GM12874 (cell line): ENCODE measurements at regions not wholly inside any gene's neighbourhood (a gene's known extent, or its start where the extent isn't known, plus 50 kb on each side); places are given as distances from the start of the nearest gene placed in this dataset.

Experiments
- CTCF ChIP-seq: IDR thresholded peaks from 2 replicates; pipeline ENCODE4 v1.5.1; 2011; ENCODE audit warnings: low read depth, mild to moderate bottlenecking, control low read depth, low read length, moderate library complexity; ENCODE audit not compliant: insufficient read depth

GRCh38 chr2:151097895-151098294 lies 163.8 kb downstream of the RBM43 start:
- no peak for TF ChIP-seq CTCF

- TF ChIP-seq CTCF: no peak
Measured at GRCh38 chr2:151097128-151097527, 164.5 kb downstream of the RBM43 start.

DNA sequence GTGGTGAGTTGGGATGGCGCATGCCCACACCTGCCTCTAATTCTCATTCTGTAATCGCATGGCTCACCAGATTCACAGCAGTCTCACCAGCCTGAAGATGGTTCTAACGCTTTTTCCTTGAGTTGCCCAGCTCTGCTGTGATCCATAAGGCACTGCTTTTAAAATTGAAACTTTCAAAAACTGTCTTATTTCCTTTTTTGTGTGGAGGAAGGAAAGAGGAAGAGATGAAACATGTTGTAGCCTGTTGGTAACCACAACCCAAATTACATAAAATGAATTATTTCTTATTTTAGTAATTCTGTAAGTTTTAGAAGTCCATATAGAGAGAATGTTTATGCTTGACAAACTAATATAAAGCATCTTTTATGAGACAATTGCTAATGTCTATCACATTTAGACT lies 165.4 kb downstream of the RBM43 start:
- TF ChIP-seq CTCF: no peak

DNA sequence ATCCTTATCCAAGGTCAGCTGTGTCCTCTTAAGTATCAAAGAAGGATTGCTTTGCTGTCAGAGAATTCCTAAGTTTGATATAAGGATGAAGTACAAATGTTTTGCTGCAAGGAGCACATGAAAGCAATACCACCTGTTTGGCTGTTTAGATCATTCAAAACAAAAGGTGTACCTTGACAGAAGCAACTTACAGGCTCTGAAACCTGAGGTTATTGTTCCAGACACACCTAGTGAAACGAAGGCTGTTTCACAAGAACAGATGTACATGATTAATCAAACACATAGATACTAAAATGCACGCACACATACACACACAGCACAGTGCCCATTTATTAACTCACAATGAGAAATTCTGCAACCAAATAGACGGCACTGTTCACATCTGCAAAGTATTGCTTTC lies 166.2 kb downstream of the RBM43 start:
- no peak for TF ChIP-seq CTCF

GRCh38 chr2:151091583-151091982 lies 170.1 kb downstream of the RBM43 start:
- no peak for TF ChIP-seq CTCF

DNA sequence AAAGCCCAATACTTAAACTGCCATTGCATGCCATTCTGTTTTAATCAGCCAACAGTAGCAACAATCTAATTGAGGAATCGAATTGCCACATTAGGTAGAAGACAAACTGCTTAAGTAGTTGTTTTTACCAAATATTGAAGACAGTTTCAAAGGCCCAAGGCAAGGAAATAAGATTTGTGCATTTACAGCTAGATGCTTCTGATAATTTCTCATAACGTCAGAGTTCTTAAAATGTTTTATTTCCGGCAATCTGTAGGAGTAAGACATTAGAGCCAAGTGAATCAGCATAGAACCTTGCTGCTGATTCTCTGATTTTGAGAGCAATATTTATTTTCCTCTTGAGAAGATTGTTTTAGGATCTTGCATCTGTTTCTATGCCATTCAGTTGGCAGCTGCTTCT lies 174.3 kb downstream of the RBM43 start:
- no peak for TF ChIP-seq CTCF

GRCh38 chr2:151085181-151085611 lies 176.5 kb downstream of the RBM43 start:
- no peak for TF ChIP-seq CTCF
